ENCODE measurements at regions not wholly inside any gene's neighbourhood (a gene's known extent, or its start where the extent isn't known, plus 50 kb on each side); places are given as distances from the start of the nearest gene placed in this dataset.

GRCh38 chr10:61159253-61159652, 215.3 kb upstream of the RHOBTB1 start:
- POLR2A ChIA-PET = no interaction called here
- H3K4me2 ChIP-seq (ENCODE audit: low read depth, low read length) = no peak overlapping the region

More at GRCh38 chr10:61159253-61159652, 215.3 kb upstream of the RHOBTB1 start:
- H3K9me3 ChIP-seq (ENCODE audit: low read length) = no peaks in the 10 kb centered on the region
- no peaks in the 10 kb centered on the region for H3K4me1 ChIP-seq (ENCODE audit: insufficient read depth, low read length)
- H3K79me2 ChIP-seq (ENCODE audit: insufficient read depth, low read length) = no peaks in the 10 kb centered on the region
- 19% methylated on average over 2 of the region's 2 CpGs for WGBS (ENCODE audit: low lambda C conversion rate)
- no peak for TF ChIP-seq POLR2AphosphoS5 (IDR thresholded peaks at IDR 0.05; ENCODE audit: low read depth, low read length)
- TF ChIP-seq PLRG1 (conservative IDR thresholded peaks at IDR 0.05) = no peak
- no peak for TF ChIP-seq ZBTB7B (CRISPR knock-in tag; IDR thresholded peaks at IDR 0.05)
- TF ChIP-seq THRA (CRISPR knock-in tag; IDR thresholded peaks at IDR 0.05; ENCODE audit: borderline replicate concordance) = no peak
- TF ChIP-seq ZNF746 (CRISPR knock-in tag; IDR thresholded peaks at IDR 0.05) = no peak
- TF ChIP-seq HIVEP1 (CRISPR knock-in tag; IDR thresholded peaks at IDR 0.05) = no peak
- no peak for TF ChIP-seq BCL6 (CRISPR knock-in tag; IDR thresholded peaks at IDR 0.05)
- TF ChIP-seq, protein P1, sequence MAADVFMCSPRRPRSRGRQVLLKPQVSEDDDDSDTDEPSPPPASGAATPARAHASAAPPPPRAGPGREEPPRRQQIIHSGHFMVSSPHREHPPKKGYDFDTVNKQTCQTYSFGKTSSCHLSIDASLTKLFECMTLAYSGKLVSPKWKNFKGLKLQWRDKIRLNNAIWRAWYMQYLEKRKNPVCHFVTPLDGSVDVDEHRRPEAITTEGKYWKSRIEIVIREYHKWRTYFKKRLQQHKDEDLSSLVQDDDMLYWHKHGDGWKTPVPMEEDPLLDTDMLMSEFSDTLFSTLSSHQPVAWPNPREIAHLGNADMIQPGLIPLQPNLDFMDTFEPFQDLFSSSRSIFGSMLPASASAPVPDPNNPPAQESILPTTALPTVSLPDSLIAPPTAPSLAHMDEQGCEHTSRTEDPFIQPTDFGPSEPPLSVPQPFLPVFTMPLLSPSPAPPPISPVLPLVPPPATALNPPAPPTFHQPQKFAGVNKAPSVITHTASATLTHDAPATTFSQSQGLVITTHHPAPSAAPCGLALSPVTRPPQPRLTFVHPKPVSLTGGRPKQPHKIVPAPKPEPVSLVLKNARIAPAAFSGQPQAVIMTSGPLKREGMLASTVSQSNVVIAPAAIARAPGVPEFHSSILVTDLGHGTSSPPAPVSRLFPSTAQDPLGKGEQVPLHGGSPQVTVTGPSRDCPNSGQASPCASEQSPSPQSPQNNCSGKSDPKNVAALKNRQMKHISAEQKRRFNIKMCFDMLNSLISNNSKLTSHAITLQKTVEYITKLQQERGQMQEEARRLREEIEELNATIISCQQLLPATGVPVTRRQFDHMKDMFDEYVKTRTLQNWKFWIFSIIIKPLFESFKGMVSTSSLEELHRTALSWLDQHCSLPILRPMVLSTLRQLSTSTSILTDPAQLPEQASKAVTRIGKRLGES (CRISPR knock-in tag; IDR thresholded peaks at IDR 0.05; ENCODE audit: borderline replicate concordance) = no peak
- H3K27ac ChIP-seq (ENCODE audit: extremely low read length, insufficient read depth, low read length) = no peak overlapping the region
- no peak for ATAC-seq
- no TSS peak for BruUV-seq (replicated peaks)
- no peak overlapping the region for H3K4me3 ChIP-seq (replicated peaks in 1 of 3; ENCODE audit: insufficient read depth in 1 of 3, low read depth in 2 of 3, low read length in 3 of 3)
- no peak for FAIRE-seq
- intact Hi-C loops (cut with micrococcal nuclease; ENCODE audit: unreplicated experiment) = no loop called here
- H4K20me1 ChIP-seq (ENCODE audit: insufficient read depth, low read length) = no peaks in the 10 kb centered on the region
- in situ Hi-C loops (cut with HindIII; ENCODE audit: extremely low pct_ligation_motif_present, low pct_unique_long_range_greater_than_20kb) = no loop called here
- no peak for DNase-seq (ENCODE audit: low spot score)
- H2AFZ ChIP-seq (ENCODE audit: low read length) = no peak overlapping the region
- H3K27me3 ChIP-seq (ENCODE audit: control insufficient read depth in 1 of 2, insufficient read depth in 2 of 2, low read length in 2 of 2) = no peaks in the 10 kb centered on the region
- no peaks in the 10 kb centered on the region for H3K36me3 ChIP-seq (replicated peaks in 1 of 2; ENCODE audit: control insufficient read depth in 1 of 2, insufficient read depth in 2 of 2, low read length in 2 of 2)
- no peak overlapping the region for H3K9ac ChIP-seq (ENCODE audit: insufficient read depth, low read depth, low read length)
- CTCF ChIA-PET (ENCODE audit: low intra/inter-chr PET ratio, low total read pairs) = no interaction called here
